HUDEP-2 (cell line): ENCODE measurements at regions not wholly inside any gene's neighbourhood (a gene's known extent, or its start where the extent isn't known, plus 50 kb on each side); places are given as distances from the start of the nearest gene placed in this dataset.

Experiments used
- DNase-seq, 76 experiments: peaks; one replicate each; lab custom pipeline; 2025; ENCODE audit not compliant: unreplicated experiment in 76 of 76; lab: John Stamatoyannopoulos, UW

- DNase-seq, result no peak
Measured at GRCh38 chr20:50415021-50415515, 95.1 kb upstream of the PTPN1 start.

GRCh38 chr20:50415516-50416268 is 94.5 kb upstream of the PTPN1 start:
- DNase-seq, result peak in 9 of 76 experiments; percentile 11 to 45 (median 24)

DNA sequence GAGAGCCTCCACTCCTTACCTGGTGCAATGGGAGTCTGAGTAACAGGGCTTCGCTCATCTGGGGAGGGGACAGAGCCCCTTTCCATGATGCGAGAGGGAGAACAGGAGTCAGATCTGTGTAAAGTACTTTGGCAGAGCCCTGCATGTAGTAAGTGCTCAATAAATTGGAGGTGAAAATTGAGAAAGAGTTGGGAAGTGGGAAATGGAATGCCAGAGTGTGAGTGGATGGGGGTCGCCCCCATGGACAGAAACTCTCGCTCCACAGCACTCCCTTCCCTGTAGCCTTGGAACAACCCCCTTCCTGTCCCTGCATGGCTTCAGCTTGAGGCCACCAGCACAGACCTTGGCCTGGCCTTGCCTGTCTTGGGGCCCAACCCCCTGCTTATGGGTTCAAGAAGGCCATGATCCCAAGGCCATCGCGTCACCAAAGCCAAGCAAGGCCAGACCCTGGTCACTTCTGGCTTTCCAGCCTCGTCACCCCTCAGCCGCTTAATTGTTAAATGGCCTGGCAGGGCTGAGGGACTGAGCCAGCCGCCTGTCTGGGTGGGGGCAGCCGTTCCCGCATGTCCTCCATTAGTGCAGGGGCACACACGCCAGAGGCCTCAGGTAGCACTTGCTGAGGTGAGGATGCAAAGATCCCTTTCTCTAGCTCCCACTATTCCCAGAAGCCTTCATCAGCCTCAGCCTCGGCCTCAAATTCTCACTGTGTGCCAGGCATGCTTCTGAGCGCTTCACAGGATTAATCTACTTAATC is 93.7 kb upstream of the PTPN1 start:
- DNase-seq, result no peak

DNA sequence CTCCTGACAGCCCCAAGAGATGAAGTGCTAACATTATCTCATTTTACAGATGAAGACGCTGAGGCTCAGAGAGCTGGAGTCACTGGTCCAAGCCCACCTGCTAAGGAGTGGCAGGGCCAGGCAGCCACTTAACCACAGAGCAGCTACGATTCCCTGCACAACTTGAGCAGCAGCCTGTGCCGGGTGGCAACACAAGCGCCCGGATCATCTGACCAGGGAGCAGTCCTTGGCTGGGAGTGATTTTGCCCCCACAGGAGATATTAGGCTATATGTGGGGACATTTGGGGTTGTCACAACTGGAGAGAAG is 93.2 kb upstream of the PTPN1 start:
- DNase-seq, result no peak

GRCh38 chr20:50417484-50418235 is 92.5 kb upstream of the PTPN1 start:
- DNase-seq, result no peak

GRCh38 chr20:50418890-50419642 is 91.1 kb upstream of the PTPN1 start:
- no peak for DNase-seq

DNA sequence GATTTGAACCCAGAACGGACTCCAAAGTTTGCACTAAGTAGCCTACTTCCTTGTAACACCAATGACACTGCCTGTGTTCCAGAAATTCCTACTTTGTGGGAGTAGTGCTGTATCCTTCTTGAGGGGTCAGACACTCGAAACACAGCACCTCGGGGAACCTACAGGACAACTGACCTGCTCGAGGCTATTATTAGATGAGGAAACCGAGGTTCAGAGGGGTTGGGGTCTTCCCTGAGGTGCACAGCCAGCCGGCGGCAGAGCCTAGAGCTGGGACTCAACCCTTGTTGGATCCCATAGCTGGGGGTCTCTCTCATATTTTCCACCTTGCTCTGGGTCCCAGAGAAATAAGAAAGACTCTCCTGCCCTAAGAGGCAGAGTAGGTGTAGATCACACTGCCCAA is 89.8 kb upstream of the PTPN1 start:
- DNase-seq, result no peak

- no peak for DNase-seq
Measured at GRCh38 chr20:50421356-50422340, 88.5 kb upstream of the PTPN1 start.

GRCh38 chr20:50423758-50424157 is 86.4 kb upstream of the PTPN1 start:
- no peak for DNase-seq

DNA sequence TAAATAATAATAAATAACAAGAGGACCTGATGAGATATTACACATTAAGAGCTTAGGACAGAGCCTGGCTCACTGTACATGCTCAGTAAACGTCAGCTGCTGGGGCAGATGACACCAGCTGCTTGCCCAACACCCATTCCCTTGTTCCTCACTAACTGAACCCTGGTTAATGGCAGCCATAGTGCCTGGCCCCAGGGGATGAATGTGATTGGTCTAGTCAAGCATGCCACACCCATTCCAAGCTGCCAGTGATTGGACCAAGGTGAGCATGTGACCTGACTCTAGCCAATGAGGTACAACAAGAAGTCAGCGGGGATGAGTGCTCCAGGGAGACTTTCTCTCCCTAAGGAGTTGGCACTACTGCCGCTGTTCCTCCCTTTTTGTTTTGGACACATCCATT is 85.1 kb upstream of the PTPN1 start:
- DNase-seq, result peak in 1 of 76 experiments; percentile 14

DNA sequence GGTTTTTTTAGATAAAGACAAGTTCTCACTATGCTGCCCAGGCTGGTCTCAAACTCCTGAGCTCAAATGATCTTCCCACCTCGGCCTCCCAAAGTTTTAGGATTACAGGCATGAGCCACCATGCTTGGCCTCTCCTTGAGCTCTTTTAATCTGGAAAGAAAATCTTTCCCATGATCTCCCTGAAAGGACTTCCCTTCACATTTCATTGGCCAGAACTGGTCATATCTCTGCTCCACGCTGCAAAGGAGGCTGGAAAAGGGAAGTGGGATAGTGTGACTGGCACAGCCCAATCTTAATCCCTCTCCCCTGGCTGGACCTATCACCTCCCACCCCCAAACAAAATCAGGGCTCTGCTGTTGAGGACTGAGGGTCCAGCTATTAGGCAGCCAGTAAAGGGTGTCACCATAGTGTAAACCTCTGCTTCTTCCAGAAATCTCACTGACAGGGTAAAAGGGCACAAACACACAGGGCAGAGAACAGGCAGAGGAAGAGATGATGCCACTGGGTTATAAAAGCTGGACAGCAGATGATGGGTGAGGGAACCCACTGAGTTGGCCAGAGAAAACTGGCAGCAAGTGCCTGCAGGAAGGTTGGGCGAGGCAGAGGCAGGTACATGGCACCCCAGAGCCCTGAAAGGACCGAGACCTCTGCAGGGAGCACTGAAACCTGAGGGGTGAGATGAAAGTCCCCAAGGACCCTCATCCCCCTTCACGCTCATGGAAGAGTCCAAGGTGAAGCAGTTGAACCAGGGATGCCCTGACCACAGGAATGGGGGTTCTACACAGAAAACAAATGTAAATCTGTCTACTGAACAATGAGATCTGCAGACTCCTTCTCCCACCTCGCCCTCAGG is 83.1 kb upstream of the PTPN1 start:
- DNase-seq, result no peak

DNA sequence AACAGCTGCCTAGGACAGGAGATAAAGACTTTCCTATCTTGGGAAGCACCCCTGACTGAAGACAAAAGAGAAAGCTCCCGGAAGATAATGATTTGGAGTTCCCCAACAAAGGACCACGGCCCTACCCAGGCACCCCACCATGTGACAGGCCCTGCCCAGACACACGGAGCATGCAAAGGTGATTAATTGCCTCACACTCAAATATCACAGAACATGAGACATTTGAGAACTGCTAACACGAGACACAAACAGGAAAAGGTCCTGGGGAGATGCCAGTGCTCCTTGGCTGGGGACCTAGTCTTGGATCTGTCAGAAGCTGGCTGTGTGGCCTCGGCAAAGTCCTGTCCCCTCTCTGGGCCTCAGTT is 82.5 kb upstream of the PTPN1 start:
- DNase-seq, result no peak

- DNase-seq, result no peak
Measured at GRCh38 chr20:50428097-50428828, 81.9 kb upstream of the PTPN1 start.

GRCh38 chr20:50429412-50429811 is 80.8 kb upstream of the PTPN1 start:
- DNase-seq, result no peak

- no peak for DNase-seq
Measured at GRCh38 chr20:50431066-50431450, 79.1 kb upstream of the PTPN1 start.

DNA sequence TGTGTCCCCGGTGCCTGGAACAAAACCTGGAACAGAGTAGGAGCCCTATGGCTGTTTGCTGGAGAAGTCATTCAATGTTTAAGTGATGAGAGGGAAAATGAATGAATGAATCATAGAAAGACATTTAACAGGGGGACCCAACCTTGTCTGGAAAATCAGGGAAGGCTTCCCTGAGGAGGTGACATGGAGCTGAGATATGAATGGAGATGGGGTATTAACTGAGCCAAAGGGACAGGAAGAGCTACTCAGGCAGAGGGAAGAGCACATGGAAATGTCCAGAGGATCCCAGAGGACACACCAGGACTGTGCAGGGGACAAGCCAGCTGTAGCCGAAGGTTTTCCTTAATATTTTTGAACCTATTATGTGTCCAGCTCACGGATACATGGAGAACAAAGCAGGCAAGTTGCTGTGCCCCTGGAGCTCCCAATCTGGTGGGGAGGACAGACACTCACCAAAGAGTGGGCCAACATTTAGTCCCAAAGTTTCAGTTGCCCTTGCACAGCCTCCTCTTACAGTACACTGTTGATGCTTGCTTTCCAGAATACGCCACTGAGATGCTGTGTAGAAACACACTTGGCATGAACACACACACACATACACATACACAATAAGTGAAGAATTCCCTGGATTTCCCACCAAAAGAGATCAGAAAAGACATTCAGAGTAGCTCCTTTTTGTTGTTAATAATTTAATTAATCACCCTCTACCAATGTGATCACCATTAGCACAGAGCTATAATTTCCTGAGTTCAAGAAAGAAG is 77.0 kb upstream of the PTPN1 start:
- DNase-seq, result no peak

DNA sequence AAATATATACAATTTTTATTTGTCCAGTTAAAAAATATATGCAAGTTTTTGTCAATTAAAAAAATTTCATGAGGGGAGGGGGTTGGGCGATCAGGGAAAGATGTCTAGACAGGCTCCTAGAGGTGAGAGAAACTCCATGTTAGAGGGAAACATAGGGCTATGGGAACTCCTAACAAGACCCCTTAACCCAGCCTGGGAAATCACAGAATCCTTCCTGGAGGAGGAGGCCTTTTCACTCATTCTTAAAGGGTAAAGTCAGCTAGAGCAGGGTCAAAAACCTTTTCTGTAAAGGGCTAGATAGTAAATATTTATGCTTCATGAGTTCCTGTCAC is 75.9 kb upstream of the PTPN1 start:
- no peak for DNase-seq
